PC-3 (cell line): ENCODE measurements at regions not wholly inside any gene's neighbourhood (a gene's known extent, or its start where the extent isn't known, plus 50 kb on each side); places are given as distances from the start of the nearest gene placed in this dataset.

ENCODE experiments used
- ATAC-seq: fragments of 200-7000 bp; cut with Tn5 transposase; 2 replicates; pipeline ENCODE4 v1.9.1; 2020; ENCODE audit warnings: mild to moderate bottlenecking, moderate library complexity
- BruUV-seq: library from RNA; stranded (reverse); fragments of 400-500 nt; replicated peaks from 2 replicates; lab custom pipeline; 2021; lab: Mats Ljungman, UMichigan
- CTCF ChIA-PET: fragments of 300-600 bp; sonication (Branson Sonifier 250); formaldehyde crosslinking; loops from one replicate; lab custom pipeline; 2022; ENCODE audit warnings: antibody characterized with exemption; lab: Charles Lee
- POLR2A ChIA-PET: fragments of 300-600 bp; sonication (Branson Sonifier 250); formaldehyde crosslinking; loops from one replicate; lab custom pipeline; 2022; ENCODE audit warnings: antibody characterized with exemption; ENCODE audit not compliant: unreplicated experiment; lab: Charles Lee
- DNase-seq: peaks from one replicate; pipeline ENCODE4 v3.0.0-alpha.2; 2015
- H2AFZ ChIP-seq: fragments of 300-600 bp; sonication (generic); 2 replicates; pipeline ENCODE4 v1.6.0; 2016; ENCODE audit warnings: antibody characterized with exemption, low read length
- H3F3A ChIP-seq: fragments of 300-600 bp; sonication (generic); one replicate; pipeline ENCODE4 v1.6.0; 2017; ENCODE audit warnings: antibody characterized with exemption, low read length, control low read depth, mild to moderate bottlenecking; ENCODE audit not compliant: unreplicated experiment
- H3K27ac ChIP-seq: fragments of 300-600 bp; sonication (generic); 2 replicates; pipeline ENCODE4 v1.5.1; 2016; ENCODE audit warnings: mild to moderate bottlenecking, low read length
- H3K27me3 ChIP-seq: fragments of 300-600 bp; sonication (generic); 2 replicates; pipeline ENCODE4 v1.6.1; 2016; ENCODE audit warnings: low read length, mixed read lengths
- H3K36me3 ChIP-seq: fragments of 300-600 bp; sonication (generic); 2 replicates; pipeline ENCODE4 v1.6.1; 2016; ENCODE audit warnings: low read depth, mixed run types, low read length, mixed read lengths
- H3K4me1 ChIP-seq: fragments of 300-600 bp; sonication (generic); 2 replicates; pipeline ENCODE4 v1.5.1; 2016; ENCODE audit warnings: low read length; ENCODE audit not compliant: insufficient read depth
- H3K4me2 ChIP-seq: fragments of 300-600 bp; sonication (generic); 2 replicates; pipeline ENCODE4 v1.6.0; 2016; ENCODE audit warnings: low read length
- H3K4me3 ChIP-seq: fragments of 300-600 bp; sonication (generic); 2 replicates; pipeline ENCODE4 v1.5.1; 2016; ENCODE audit warnings: mild to moderate bottlenecking, low read length, mixed read lengths
- H3K79me2 ChIP-seq: fragments of 300-600 bp; sonication (generic); 2 replicates; pipeline ENCODE4 v1.6.1; 2017; ENCODE audit warnings: low read length, mixed read lengths
- H3K9ac ChIP-seq: fragments of 300-600 bp; sonication (generic); 2 replicates; pipeline ENCODE4 v1.6.0; 2016; ENCODE audit warnings: mild to moderate bottlenecking, low read length
- H3K9me2 ChIP-seq: fragments of 300-600 bp; sonication (generic); replicated peaks from 2 replicates; pipeline ENCODE4 v1.6.1; 2016; ENCODE audit warnings: mixed run types, low read length, mixed read lengths
- H3K9me3 ChIP-seq: fragments of 300-600 bp; sonication (generic); 2 replicates; pipeline ENCODE4 v1.6.1; 2016; ENCODE audit warnings: low read length, mixed read lengths
- H4K20me1 ChIP-seq: fragments of 300-600 bp; sonication (generic); 2 replicates; pipeline ENCODE4 v1.6.1; 2016; ENCODE audit warnings: low read length, mixed read lengths
- EZH2 ChIP-seq: fragments of 300-600 bp; sonication (generic); IDR thresholded peaks from one replicate; pipeline ENCODE4 v1.6.1; 2017; ENCODE audit warnings: antibody characterized with exemption, mild to moderate bottlenecking, low read length; ENCODE audit not compliant: unreplicated experiment
- EZH2phosphoT487 ChIP-seq: fragments of 300-600 bp; sonication (generic); IDR thresholded peaks from 2 replicates; pipeline ENCODE4 v1.6.1; 2018; ENCODE audit warnings: mild to moderate bottlenecking, antibody characterized with exemption, low read length, borderline replicate concordance
- intact Hi-C: fragments of 100-400 bp; cut with micrococcal nuclease; formaldehyde crosslinking; loops from 2 replicates; pipeline ENCODE4 v1.9.0; 2023
- TF ChIP-seq, protein P1 (sequence below): fragments of 300-600 bp; sonication (generic); conservative IDR thresholded peaks from 2 replicates; pipeline ENCODE4 v1.5.1; 2017; ENCODE audit warnings: antibody characterized with exemption, low read depth, mild to moderate bottlenecking, low read length

DNA sequence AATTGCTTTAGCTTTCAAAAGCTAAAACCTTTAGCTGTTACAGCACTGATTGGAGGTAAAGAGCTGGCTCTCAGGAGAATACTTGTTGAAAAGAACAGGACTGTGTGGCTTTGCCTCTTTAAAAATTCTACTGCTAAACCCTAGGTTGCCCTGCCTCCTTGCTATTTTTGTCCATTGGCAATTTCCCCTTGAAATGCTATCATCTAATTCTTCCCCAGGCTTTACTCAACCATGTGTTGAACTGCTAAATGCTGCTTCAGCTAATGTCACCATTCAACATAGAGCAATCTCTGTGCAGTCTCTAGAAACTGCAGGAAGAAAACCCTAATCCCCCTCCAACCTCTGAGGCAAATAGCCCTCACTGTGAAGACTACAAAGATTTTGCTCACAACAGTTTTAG lies 203.7 kb upstream of the ARX start:
- no TSS peak for BruUV-seq
- Histone ChIP-seq H3K9me3 (no peaks in the 10 kb centered on the region), H3F3A (no peaks in the 10 kb centered on the region), H3K27me3 (no peaks in the 10 kb centered on the region), H3K36me3 (no peaks in the 10 kb centered on the region), H3K4me3 (no peak overlapping the region), H3K9me2 (no peaks in the 10 kb centered on the region), H3K4me1 (no peaks in the 10 kb centered on the region), H4K20me1 (no peaks in the 10 kb centered on the region), H2AFZ (no peak overlapping the region), H3K27ac (no peak overlapping the region), H3K4me2 (no peak overlapping the region), H3K79me2 (no peaks in the 10 kb centered on the region), H3K9ac (no peak overlapping the region)
- DNase-seq (no peak), ATAC-seq (no peak)
- intact Hi-C loops: no loop called here
- CTCF ChIA-PET: no interaction called here
- TF ChIP-seq, protein P1, sequence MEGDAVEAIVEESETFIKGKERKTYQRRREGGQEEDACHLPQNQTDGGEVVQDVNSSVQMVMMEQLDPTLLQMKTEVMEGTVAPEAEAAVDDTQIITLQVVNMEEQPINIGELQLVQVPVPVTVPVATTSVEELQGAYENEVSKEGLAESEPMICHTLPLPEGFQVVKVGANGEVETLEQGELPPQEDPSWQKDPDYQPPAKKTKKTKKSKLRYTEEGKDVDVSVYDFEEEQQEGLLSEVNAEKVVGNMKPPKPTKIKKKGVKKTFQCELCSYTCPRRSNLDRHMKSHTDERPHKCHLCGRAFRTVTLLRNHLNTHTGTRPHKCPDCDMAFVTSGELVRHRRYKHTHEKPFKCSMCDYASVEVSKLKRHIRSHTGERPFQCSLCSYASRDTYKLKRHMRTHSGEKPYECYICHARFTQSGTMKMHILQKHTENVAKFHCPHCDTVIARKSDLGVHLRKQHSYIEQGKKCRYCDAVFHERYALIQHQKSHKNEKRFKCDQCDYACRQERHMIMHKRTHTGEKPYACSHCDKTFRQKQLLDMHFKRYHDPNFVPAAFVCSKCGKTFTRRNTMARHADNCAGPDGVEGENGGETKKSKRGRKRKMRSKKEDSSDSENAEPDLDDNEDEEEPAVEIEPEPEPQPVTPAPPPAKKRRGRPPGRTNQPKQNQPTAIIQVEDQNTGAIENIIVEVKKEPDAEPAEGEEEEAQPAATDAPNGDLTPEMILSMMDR: no peak
- no peak for TF ChIP-seq EZH2phosphoT487
- no peak for TF ChIP-seq EZH2
- POLR2A ChIA-PET: no interaction called here

DNA sequence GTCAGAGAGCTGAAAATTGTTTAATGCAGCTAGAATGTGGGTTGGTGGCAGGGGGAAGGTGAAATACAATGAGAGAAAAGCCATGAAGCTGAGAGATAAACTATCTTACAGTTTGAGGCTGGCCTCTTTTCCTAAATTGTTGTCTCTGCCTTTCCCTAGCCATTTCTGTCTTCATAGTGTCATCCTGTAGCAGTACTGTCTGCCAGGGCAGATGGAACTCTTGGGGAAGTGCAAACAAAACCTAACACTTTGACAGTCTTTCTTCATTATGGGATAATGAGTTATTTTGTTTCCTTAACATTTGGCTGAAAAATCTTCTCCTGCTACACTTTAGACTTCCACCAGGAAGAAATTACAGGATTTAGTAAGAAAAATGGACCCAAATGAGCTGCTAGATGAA lies 197.8 kb upstream of the ARX start:
- TF ChIP-seq, protein P1: no peak
- no peak for TF ChIP-seq EZH2phosphoT487
- no peak for TF ChIP-seq EZH2
- H3K9ac ChIP-seq: no peak overlapping the region
- BruUV-seq: no TSS peak
- DNase-seq (no peak), ATAC-seq (no peak)
- no peaks in the 10 kb centered on the region for H3K79me2 ChIP-seq
- intact Hi-C loops: no loop called here
- no peak overlapping the region for H3K27ac ChIP-seq
- H3K36me3 ChIP-seq: no peaks in the 10 kb centered on the region
- H3K9me2 ChIP-seq: no peaks in the 10 kb centered on the region
- no peaks in the 10 kb centered on the region for H3F3A ChIP-seq
- no peaks in the 10 kb centered on the region for H3K9me3 ChIP-seq
- ChIA-PET CTCF (no interaction called here), POLR2A (no interaction called here)
- H3K4me3 ChIP-seq: no peak overlapping the region
- no peaks in the 10 kb centered on the region for H4K20me1 ChIP-seq
- no peak overlapping the region for H3K4me2 ChIP-seq
- H3K27me3 ChIP-seq: no peaks in the 10 kb centered on the region
- H3K4me1 ChIP-seq: no peaks in the 10 kb centered on the region
- no peak overlapping the region for H2AFZ ChIP-seq

DNA sequence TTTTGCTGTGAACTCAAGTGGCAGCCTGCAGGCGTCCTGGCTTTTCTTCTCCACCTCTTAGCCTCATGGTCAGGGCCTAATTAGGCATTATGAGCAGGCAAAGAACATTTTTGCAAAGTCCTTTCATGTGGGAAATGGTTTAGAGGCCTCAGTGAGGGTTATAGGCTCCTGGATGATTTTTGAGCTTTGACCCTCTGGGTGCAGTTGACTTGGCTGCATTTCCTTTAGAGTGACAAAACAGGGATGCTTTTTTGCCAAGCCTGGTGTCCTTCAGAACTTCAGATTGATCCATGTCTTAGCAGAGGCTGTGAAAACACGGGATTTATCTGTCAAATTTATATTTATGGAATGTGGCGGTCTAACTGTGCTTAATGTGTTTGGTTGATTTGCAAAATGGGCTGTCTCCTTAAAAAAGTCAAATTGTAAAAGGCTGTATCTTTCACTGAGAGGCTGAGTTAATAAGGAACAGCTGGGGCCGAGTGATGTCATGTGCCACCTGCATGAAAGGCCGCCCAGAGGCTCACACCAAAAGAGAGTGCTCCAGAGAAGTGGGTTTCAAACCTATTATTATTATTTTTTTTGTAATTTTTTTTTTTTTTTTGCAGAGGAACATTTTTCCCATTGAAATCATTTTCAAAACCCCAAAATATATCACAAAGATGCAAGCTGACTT lies 192.2 kb upstream of the ARX start:
- H3K36me3 ChIP-seq: no peaks in the 10 kb centered on the region
- TF ChIP-seq EZH2phosphoT487 (no peak), EZH2 (no peak)
- TF ChIP-seq, protein P1: no peak
- H3K27ac ChIP-seq: no peak overlapping the region
- H3K4me1 ChIP-seq: no peaks in the 10 kb centered on the region
- H3K79me2 ChIP-seq: no peaks in the 10 kb centered on the region
- H3K9me2 ChIP-seq: no peaks in the 10 kb centered on the region
- H3K27me3 ChIP-seq: no peaks in the 10 kb centered on the region
- H2AFZ ChIP-seq: no peak overlapping the region
- BruUV-seq: no TSS peak
- intact Hi-C loops: no loop called here
- no peak overlapping the region for H3K9ac ChIP-seq
- no peaks in the 10 kb centered on the region for H3F3A ChIP-seq
- no peaks in the 10 kb centered on the region for H4K20me1 ChIP-seq
- H3K9me3 ChIP-seq: no peaks in the 10 kb centered on the region
- ATAC-seq: no peak
- H3K4me2 ChIP-seq: no peak overlapping the region
- POLR2A ChIA-PET: no interaction called here
- CTCF ChIA-PET: no interaction called here
- no peak for DNase-seq
- H3K4me3 ChIP-seq: no peak overlapping the region
